Mesenchymal stem cell (in vitro differentiated cells and primary cell): ENCODE measurements at regions not wholly inside any gene's neighbourhood (a gene's known extent, or its start where the extent isn't known, plus 50 kb on each side); places are given as distances from the start of the nearest gene placed in this dataset.

Experiments used
- DNase-seq: peaks from one replicate; pipeline ENCODE4 v3.0.0-alpha.2; 2013
- H2AFZ ChIP-seq: one replicate; pipeline ENCODE4 v1.6.1; 2013; ENCODE audit warnings: low read depth, mild to moderate bottlenecking, control low read depth, inconsistent platforms, low read length, moderate library complexity
- H2AK5ac ChIP-seq: 2 replicates; pipeline ENCODE4 v1.6.1; 2013; ENCODE audit warnings: low read length, moderate library complexity, mild to moderate bottlenecking, inconsistent platforms; ENCODE audit not compliant: severe bottlenecking
- H2BK120ac ChIP-seq: one replicate; pipeline ENCODE4 v1.6.1; 2013; ENCODE audit warnings: low read depth, mild to moderate bottlenecking, inconsistent platforms, low read length, moderate library complexity
- H2BK12ac ChIP-seq, 2 experiments: one replicate each; pipeline ENCODE4 v1.6.1; 2013; ENCODE audit warnings: inconsistent platforms in 2 of 2, low read length in 2 of 2, mild to moderate bottlenecking in 2 of 2, moderate library complexity in 2 of 2, control low read depth in 1 of 2
- H2BK15ac ChIP-seq: one replicate; pipeline ENCODE4 v1.6.1; 2013; ENCODE audit warnings: mild to moderate bottlenecking, low read depth, inconsistent platforms; ENCODE audit not compliant: poor library complexity, severe bottlenecking
- H2BK5ac ChIP-seq: 2 replicates; pipeline ENCODE4 v1.6.1; 2013; ENCODE audit warnings: low read depth, mild to moderate bottlenecking, low read length, control low read depth, inconsistent platforms; ENCODE audit not compliant: poor library complexity, severe bottlenecking
- H3K14ac ChIP-seq, 2 experiments: one replicate each; pipeline ENCODE4 v1.6.1; 2013; ENCODE audit warnings: inconsistent platforms in 2 of 2, low read length in 2 of 2, control low read depth in 1 of 2, mild to moderate bottlenecking in 1 of 2, moderate library complexity in 1 of 2
- H3K18ac ChIP-seq, 2 experiments: one replicate each; pipeline ENCODE4 v1.6.1; 2013; ENCODE audit warnings: inconsistent platforms in 2 of 2, low read length in 2 of 2, control low read depth in 1 of 2, low read depth in 1 of 2, mild to moderate bottlenecking in 1 of 2
- H3K23ac ChIP-seq, 2 experiments: one replicate each; pipeline ENCODE4 v1.6.1; 2013; ENCODE audit warnings: inconsistent platforms in 2 of 2, low read length in 2 of 2, mild to moderate bottlenecking in 2 of 2, moderate library complexity in 2 of 2, control low read depth in 1 of 2
- H3K27ac ChIP-seq: 2 replicates; pipeline ENCODE4 v1.5.1; 2013; ENCODE audit warnings: mild to moderate bottlenecking, moderate library complexity, low read length, control low read depth, inconsistent platforms; ENCODE audit not compliant: poor library complexity, severe bottlenecking
- H3K27me3 ChIP-seq, 2 experiments: 2 replicates each; pipeline versions ENCODE4 v1.6.1 to v1.7.0; 2013; ENCODE audit warnings: low read length in 2 of 2, mild to moderate bottlenecking in 2 of 2, moderate library complexity in 2 of 2, control low read depth in 1 of 2, inconsistent platforms in 1 of 2; ENCODE audit not compliant: control insufficient read depth in 1 of 2, insufficient read depth in 1 of 2
- H3K36me3 ChIP-seq, 2 experiments: 2 replicates each; pipeline versions ENCODE4 v1.6.1 to v1.7.0; 2013; ENCODE audit warnings: low read length in 2 of 2, control low read depth in 1 of 2, inconsistent platforms in 1 of 2, low read depth in 1 of 2, mild to moderate bottlenecking in 1 of 2; ENCODE audit not compliant: insufficient read depth in 2 of 2, control insufficient read depth in 1 of 2
- H3K4ac ChIP-seq, 2 experiments: one replicate each; pipeline ENCODE4 v1.6.1; 2013; ENCODE audit warnings: inconsistent platforms in 2 of 2, low read length in 2 of 2, mild to moderate bottlenecking in 2 of 2, moderate library complexity in 2 of 2, control low read depth in 1 of 2, low read depth in 1 of 2
- H3K4me1 ChIP-seq: 2 replicates; pipeline ENCODE4 v1.6.1; 2013; ENCODE audit warnings: low read depth, low read length, control low read depth; ENCODE audit not compliant: control insufficient read depth, insufficient read depth
- H3K4me2 ChIP-seq: 2 replicates; pipeline ENCODE4 v1.6.1; 2013; ENCODE audit warnings: low read length, mild to moderate bottlenecking, inconsistent platforms; ENCODE audit not compliant: poor library complexity, severe bottlenecking
- H3K4me3 ChIP-seq, 2 experiments: 2 replicates each; pipeline versions ENCODE4 v1.5.1 to v1.7.0; 2013; ENCODE audit warnings: low read length in 2 of 2, mild to moderate bottlenecking in 2 of 2, control low read depth in 1 of 2, low read depth in 1 of 2; ENCODE audit not compliant: insufficient read depth in 1 of 2
- H3K79me1 ChIP-seq: replicated peaks from 2 replicates; pipeline ENCODE4 v1.6.1; 2013; ENCODE audit warnings: mild to moderate bottlenecking, control low read depth, low read length, inconsistent platforms; ENCODE audit not compliant: poor library complexity, severe bottlenecking
- H3K9ac ChIP-seq: 2 replicates; pipeline ENCODE4 v1.7.0; 2013; ENCODE audit warnings: mild to moderate bottlenecking, low read length, moderate library complexity
- H3K9me3 ChIP-seq: 2 replicates; pipeline ENCODE4 v1.7.0; 2013; ENCODE audit warnings: mild to moderate bottlenecking, low read length; ENCODE audit not compliant: control insufficient read depth
- H4K8ac ChIP-seq: one replicate; pipeline ENCODE4 v1.6.1; 2013; ENCODE audit warnings: inconsistent platforms, mild to moderate bottlenecking, low read length, moderate library complexity
- H4K91ac ChIP-seq: one replicate; pipeline ENCODE4 v1.6.1; 2013; ENCODE audit warnings: mild to moderate bottlenecking, low read length, inconsistent platforms
- WGBS: methylation state at CpG from one replicate; pipeline ENCODE4 v1.1.7; 2013; ENCODE audit warnings: mixed read lengths; 5-methylcytosine and 5-hydroxymethylcytosine counted together

GRCh38 chr7:125055376-125055775, 125.8 kb upstream of the POT1 start:
- no peak overlapping the region for H3K27ac ChIP-seq
- H2BK15ac ChIP-seq = no peak overlapping the region
- no peak overlapping the region for H4K8ac ChIP-seq
- H2BK5ac ChIP-seq = no peak overlapping the region
- H3K4me1 ChIP-seq = no peaks in the 10 kb centered on the region
- no peak overlapping the region for H3K23ac ChIP-seq
- H3K4me3 ChIP-seq = no peak overlapping the region
- no peak overlapping the region for H3K4ac ChIP-seq
- H2AFZ ChIP-seq = no peak overlapping the region
- no peaks in the 10 kb centered on the region for H3K9me3 ChIP-seq
- H3K27me3 ChIP-seq = no peaks in the 10 kb centered on the region
- no peak overlapping the region for H4K91ac ChIP-seq
- H3K79me1 ChIP-seq = no peaks in the 10 kb centered on the region
- no peak for DNase-seq
- H2BK12ac ChIP-seq = no peak overlapping the region
- H3K9ac ChIP-seq = no peak overlapping the region
- H3K4me2 ChIP-seq = no peak overlapping the region
- H2AK5ac ChIP-seq = no peak overlapping the region
- H3K18ac ChIP-seq = no peak overlapping the region
- no peak overlapping the region for H2BK120ac ChIP-seq
- H3K14ac ChIP-seq = no peak overlapping the region
- H3K36me3 ChIP-seq = no peaks in the 10 kb centered on the region

- Histone ChIP-seq H3K9me3 (no peaks in the 10 kb centered on the region), H2AK5ac (no peak overlapping the region), H3K36me3 (no peaks in the 10 kb centered on the region), H3K4me3 (no peak overlapping the region), H3K79me1 (no peaks in the 10 kb centered on the region), H3K4me1 (no peaks in the 10 kb centered on the region), H4K8ac (no peak overlapping the region), H2AFZ (no peak overlapping the region), H2BK15ac (no peak overlapping the region), H4K91ac (no peak overlapping the region), H3K14ac (no peak overlapping the region), H3K9ac (no peak overlapping the region), H2BK12ac (no peak overlapping the region), H2BK5ac (no peak overlapping the region), H3K4ac (no peak overlapping the region), H3K27me3 (no peaks in the 10 kb centered on the region), H3K27ac (no peak overlapping the region), H2BK120ac (no peak overlapping the region), H3K23ac (no peak overlapping the region), H3K4me2 (no peak overlapping the region), H3K18ac (no peak overlapping the region)
- 85% methylated on average over 6 of the region's 6 CpGs for WGBS
- DNase-seq = no peak
Observed at GRCh38 chr7:125046767-125047166, 117.1 kb upstream of the POT1 start.

- no peaks in the 10 kb centered on the region for H3K27me3 ChIP-seq
- peak overlapping the region; percentile 56 for H4K91ac ChIP-seq
- H3K27ac ChIP-seq = no peak overlapping the region
- H3K18ac ChIP-seq = no peak overlapping the region
- no peaks in the 10 kb centered on the region for H3K9me3 ChIP-seq
- H3K4me2 ChIP-seq = no peak overlapping the region
- H3K36me3 ChIP-seq = no peaks in the 10 kb centered on the region
- no peak overlapping the region for H3K4ac ChIP-seq
- H4K8ac ChIP-seq = no peak overlapping the region
- no peak for DNase-seq
- no peak overlapping the region for H2BK12ac ChIP-seq
- H3K9ac ChIP-seq = no peak overlapping the region
- no peak overlapping the region for H2AK5ac ChIP-seq
- no peak overlapping the region for H2AFZ ChIP-seq
- no peak overlapping the region for H2BK5ac ChIP-seq
- no peak overlapping the region for H2BK15ac ChIP-seq
- no peak overlapping the region for H3K23ac ChIP-seq
- no peak overlapping the region for H2BK120ac ChIP-seq
- no peak overlapping the region for H3K14ac ChIP-seq
- WGBS = 95% methylated on average over 9 of the region's 9 CpGs
- H3K79me1 ChIP-seq = no peaks in the 10 kb centered on the region
- H3K4me1 ChIP-seq = no peaks in the 10 kb centered on the region
- no peak overlapping the region for H3K4me3 ChIP-seq
Observed at GRCh38 chr7:125033506-125033905, 103.9 kb upstream of the POT1 start.

GRCh38 chr7:125032943-125033342, 103.3 kb upstream of the POT1 start:
- no peak overlapping the region for H2AK5ac ChIP-seq
- DNase-seq = no peak
- H2BK15ac ChIP-seq = no peak overlapping the region
- H2BK5ac ChIP-seq = no peak overlapping the region
- no peaks in the 10 kb centered on the region for H3K36me3 ChIP-seq
- H4K91ac ChIP-seq = no peak overlapping the region
- H3K4me2 ChIP-seq = no peak overlapping the region
- H3K27me3 ChIP-seq = no peaks in the 10 kb centered on the region
- H2BK120ac ChIP-seq = no peak overlapping the region
- no peak overlapping the region for H3K27ac ChIP-seq
- no peak overlapping the region for H4K8ac ChIP-seq
- H3K4me3 ChIP-seq = no peak overlapping the region
- H3K4me1 ChIP-seq = no peaks in the 10 kb centered on the region
- H3K4ac ChIP-seq = no peak overlapping the region
- no peaks in the 10 kb centered on the region for H3K79me1 ChIP-seq
- no peak overlapping the region for H3K14ac ChIP-seq
- H3K18ac ChIP-seq = no peak overlapping the region
- no peak overlapping the region for H3K9ac ChIP-seq
- 100% methylated on average over 1 of the region's 4 CpGs for WGBS
- no peak overlapping the region for H3K23ac ChIP-seq
- no peak overlapping the region for H2BK12ac ChIP-seq
- no peaks in the 10 kb centered on the region for H3K9me3 ChIP-seq
- no peak overlapping the region for H2AFZ ChIP-seq
